Right renal pelvis (tissue), 4 donors: ENCODE measurements at regions not wholly inside any gene's neighbourhood (a gene's known extent, or its start where the extent isn't known, plus 50 kb on each side); places are given as distances from the start of the nearest gene placed in this dataset.

Experiments used
- DNase-seq, 4 donors: peaks; one replicate each; pipeline ENCODE4 v3.0.0-alpha.2; 2013; ENCODE audit warnings: low read depth in 4 of 4, low spot score in 3 of 4, missing footprints in 1 of 4

- no peak for DNase-seq
These were observed 172.1 kb upstream of the COL8A1 start for GRCh38 chr3:99466331-99466730.

- DNase-seq: no peak
These were observed 180.4 kb upstream of the COL8A1 start for GRCh38 chr3:99458013-99458412.

GRCh38 chr3:99442599-99442998, 195.8 kb upstream of the COL8A1 start:
- DNase-seq: no peak

- DNase-seq: peak in 3 of 4 donors; percentile 18 to 45 (median 18)
These were observed 198.5 kb upstream of the COL8A1 start for GRCh38 chr3:99439892-99440291.

DNA sequence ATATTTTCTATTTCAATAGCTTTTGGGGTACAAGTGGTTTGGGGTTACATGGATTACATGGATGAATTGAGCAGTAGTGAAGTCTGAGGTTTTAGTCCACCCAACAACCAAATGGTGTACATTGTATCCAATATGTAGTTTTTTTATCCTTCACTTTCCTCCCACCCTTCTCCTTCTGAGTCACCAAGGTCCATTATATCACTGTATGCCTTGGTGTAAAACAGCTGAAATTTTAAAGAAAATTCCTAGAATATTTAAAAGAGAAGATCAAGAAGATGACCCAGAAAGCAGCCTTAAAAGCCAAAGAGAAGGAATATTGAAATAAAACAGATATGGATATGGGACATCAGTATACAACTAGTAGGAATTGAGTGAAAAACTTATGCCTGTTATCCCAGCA, 204.2 kb upstream of the COL8A1 start:
- no peak for DNase-seq

DNA sequence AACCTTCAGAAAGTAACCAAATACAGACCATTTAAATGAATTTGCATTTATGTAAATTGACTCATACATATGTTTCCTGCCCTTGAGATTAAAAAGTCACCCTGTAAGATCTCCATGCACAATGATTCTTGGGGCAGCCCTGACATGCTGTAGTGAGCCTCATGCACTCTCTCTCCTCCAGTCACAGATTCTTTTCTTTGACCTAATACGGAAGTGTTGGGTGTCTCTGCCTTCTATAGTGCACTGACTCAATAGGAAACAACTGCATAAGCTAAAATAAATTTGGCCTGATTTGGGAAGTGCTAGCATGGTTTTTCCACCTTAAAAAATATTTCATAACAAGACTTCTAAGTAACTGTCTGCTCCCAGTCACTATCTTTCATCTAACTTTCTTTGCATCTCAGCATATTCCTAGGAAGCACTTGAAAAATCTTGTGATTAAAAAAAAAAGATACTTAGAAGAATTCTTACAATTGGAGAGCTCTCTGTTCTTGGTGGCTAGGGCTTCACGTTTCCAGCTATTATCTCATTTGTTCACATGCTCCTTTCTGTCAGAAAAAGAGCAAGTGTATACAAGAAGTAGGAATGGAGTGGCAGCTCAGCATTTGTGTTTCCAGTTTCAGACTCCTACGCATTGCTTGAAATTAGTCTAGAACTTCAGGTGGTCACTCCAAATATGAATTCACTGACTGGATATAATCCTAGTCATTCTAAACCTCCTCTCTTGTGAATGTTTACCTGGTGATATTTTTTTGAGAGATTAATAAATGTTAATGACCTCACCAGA, 207.9 kb upstream of the COL8A1 start:
- no peak for DNase-seq

DNA sequence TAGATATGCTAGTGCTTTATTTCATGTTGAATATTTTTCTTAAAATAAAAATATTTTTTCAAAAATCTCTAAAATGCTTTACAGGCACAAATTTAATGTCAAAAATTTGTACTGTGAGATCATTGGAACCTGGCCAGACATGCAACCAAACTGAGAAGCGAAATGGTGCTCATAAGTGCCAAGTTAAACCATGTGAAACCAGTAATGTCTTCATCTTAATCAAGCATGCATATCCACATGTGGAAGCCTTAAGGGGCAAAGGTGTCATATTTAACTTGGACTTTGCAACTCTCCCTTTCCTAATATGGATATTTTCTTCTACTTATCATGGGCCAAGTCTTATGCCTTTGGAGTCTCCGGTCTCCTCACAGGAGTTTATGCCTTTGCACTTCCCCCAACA, 208.9 kb upstream of the COL8A1 start:
- no peak for DNase-seq

GRCh38 chr3:99425930-99426329, 212.5 kb upstream of the COL8A1 start:
- DNase-seq: no peak

- DNase-seq: no peak
These were observed 219.3 kb upstream of the COL8A1 start for GRCh38 chr3:99419116-99419515.

GRCh38 chr3:99418709-99419108, 219.7 kb upstream of the COL8A1 start:
- DNase-seq: no peak

GRCh38 chr3:99418209-99418635, 220.2 kb upstream of the COL8A1 start:
- DNase-seq: no peak

- no peak for DNase-seq
These were observed 224.9 kb upstream of the COL8A1 start for GRCh38 chr3:99413504-99413903.

DNA sequence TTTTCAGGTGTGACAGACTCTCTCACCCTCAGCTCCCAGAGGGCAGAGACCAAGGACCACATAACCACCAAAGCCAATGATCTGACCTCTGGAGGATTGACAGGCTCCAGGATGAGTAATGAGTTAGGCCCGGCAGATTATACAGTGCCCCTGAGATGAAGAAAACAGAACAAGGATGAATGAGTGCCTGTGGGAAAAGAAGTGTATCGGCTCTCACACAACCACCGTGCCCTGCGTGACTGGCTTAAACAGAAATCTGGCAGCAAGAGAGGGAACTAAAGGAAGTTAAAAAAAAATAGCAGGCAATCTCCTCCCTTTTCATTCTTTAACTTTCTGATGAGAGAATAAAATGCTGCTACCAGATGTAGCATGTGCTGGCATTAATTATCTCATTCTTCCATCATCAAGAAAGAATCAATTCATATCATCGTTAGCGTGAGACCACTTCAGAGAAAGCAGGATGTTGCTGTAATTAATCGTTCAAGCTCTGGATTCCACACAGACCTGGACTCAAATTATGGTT, 227.5 kb upstream of the COL8A1 start:
- no peak for DNase-seq

- no peak for DNase-seq
These were observed 228.4 kb upstream of the COL8A1 start for GRCh38 chr3:99409961-99410360.

DNA sequence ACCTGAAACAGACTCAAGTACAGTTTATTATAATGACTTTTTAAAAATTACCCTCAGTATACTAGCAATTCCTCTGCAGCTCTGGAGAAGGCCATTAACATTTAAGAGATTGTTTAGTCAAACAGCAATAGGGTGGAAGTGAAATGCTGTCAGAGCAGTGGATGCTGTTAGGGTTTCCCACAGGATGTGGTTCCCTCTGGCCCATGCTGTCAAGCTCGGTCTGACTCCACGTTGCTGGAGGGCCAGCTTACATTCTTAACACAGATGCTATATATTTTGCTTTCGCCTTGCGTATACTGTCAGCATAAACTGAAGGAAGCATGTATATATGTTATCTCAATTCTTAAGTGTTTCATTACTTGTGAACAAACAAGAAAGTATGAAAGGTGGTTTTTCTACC, 231.1 kb upstream of the COL8A1 start:
- DNase-seq: no peak

DNA sequence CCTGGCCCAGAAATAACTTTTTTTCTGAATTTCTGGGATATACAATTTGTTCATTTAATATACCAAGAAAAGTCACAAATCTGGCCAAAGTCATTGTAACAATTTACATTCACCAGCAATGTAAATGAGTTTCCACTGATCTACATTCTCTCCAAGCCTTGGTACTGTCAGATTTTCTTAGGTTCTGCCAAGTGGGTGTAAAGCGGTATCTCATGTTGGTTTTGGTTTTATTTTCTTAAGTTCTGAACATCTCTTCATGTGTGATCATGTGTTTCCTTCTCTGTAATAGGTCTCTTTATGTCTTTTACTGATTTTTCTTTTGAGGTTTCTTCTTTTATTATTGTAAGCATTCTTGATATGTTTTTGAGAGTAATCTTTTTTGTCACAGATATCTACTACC, 235.6 kb upstream of the COL8A1 start:
- DNase-seq: no peak

GRCh38 chr3:99400352-99400751, 238.0 kb upstream of the COL8A1 start:
- no peak for DNase-seq

GRCh38 chr3:99396651-99397275, 241.6 kb upstream of the COL8A1 start:
- no peak for DNase-seq

- no peak for DNase-seq
These were observed 243.3 kb upstream of the COL8A1 start for GRCh38 chr3:99394831-99395778.

DNA sequence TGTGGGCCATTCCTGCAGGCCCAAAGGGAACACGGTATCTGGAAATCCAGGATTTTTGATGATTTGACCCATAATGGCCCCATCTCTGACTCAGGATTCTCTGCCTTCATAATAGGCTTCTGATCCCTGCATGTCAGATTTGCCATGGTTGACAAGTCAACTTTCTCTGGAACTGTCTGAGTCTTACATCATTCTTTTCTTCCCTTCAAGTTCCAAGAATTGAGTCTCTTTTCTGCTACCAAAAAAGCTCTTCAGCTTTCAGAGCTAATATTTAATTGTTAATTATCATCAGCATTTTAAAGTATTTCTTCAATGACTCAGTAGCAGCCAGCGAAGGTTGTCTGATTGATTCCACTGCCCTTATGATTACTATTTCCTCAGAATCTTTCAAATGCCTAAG, 244.4 kb upstream of the COL8A1 start:
- DNase-seq: no peak

DNA sequence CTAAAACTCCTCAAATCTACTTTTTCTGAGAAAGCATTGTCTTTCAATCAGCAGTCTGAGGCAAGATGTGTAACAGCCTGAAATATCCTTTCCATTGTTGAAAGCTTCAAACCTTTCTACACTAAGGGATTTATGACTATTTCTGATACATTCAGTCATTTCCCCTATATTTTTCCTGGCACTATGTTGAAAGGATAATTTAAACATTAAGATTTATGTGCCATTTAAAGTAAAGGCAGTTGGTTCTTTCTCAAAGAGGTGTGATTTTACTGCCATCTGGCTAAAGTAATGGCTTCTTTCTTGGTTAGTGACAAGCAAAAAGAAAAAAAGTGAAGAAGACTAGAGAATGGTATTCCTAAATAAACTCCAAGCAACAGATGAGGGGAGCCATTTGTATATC, 249.6 kb upstream of the COL8A1 start:
- DNase-seq: no peak
